Effector memory CD4-positive, alpha-beta T cell (primary cell): ENCODE measurements at regions not wholly inside any gene's neighbourhood (a gene's known extent, or its start where the extent isn't known, plus 50 kb on each side); places are given as distances from the start of the nearest gene placed in this dataset.
A peak's percentile ranks its signal among the peaks of the same experiment; 100 is the strongest.
"Not testable (repeated sequence)": the region's sequence is repeated elsewhere in the genome, so short reads cannot be mapped to it uniquely, and the experiment has no call there.

Experiments
- DNase-seq, 3 donors: peaks; one replicate each; pipeline ENCODE4 v3.0.0-alpha.2; 2020
- H3K27ac ChIP-seq: 2 replicates; pipeline ENCODE4 v1.7.0; 2013; ENCODE audit warnings: mild to moderate bottlenecking, low read length, moderate library complexity; ENCODE audit not compliant: insufficient read depth, poor library complexity, severe bottlenecking
- H3K27me3 ChIP-seq: replicated peaks from 2 replicates; pipeline ENCODE4 v1.7.0; 2013; ENCODE audit warnings: mild to moderate bottlenecking, low read length; ENCODE audit not compliant: insufficient read depth, control insufficient read depth, poor library complexity, severe bottlenecking
- H3K36me3 ChIP-seq: 2 replicates; pipeline ENCODE4 v1.7.0; 2013; ENCODE audit warnings: mild to moderate bottlenecking, low read length, moderate library complexity; ENCODE audit not compliant: control insufficient read depth, insufficient read depth
- H3K4me1 ChIP-seq: 2 replicates; pipeline ENCODE4 v1.7.0; 2013; ENCODE audit warnings: low read length, mild to moderate bottlenecking; ENCODE audit not compliant: control insufficient read depth, insufficient read depth, poor library complexity, severe bottlenecking
- H3K4me3 ChIP-seq: 2 replicates; pipeline ENCODE4 v1.7.0; 2013; ENCODE audit warnings: low read length, low read depth, mild to moderate bottlenecking; ENCODE audit not compliant: insufficient read depth, poor library complexity, severe bottlenecking
- H3K9me3 ChIP-seq: 2 replicates; pipeline ENCODE4 v1.7.0; 2013; ENCODE audit warnings: mild to moderate bottlenecking, low read length, moderate library complexity; ENCODE audit not compliant: control insufficient read depth

DNA sequence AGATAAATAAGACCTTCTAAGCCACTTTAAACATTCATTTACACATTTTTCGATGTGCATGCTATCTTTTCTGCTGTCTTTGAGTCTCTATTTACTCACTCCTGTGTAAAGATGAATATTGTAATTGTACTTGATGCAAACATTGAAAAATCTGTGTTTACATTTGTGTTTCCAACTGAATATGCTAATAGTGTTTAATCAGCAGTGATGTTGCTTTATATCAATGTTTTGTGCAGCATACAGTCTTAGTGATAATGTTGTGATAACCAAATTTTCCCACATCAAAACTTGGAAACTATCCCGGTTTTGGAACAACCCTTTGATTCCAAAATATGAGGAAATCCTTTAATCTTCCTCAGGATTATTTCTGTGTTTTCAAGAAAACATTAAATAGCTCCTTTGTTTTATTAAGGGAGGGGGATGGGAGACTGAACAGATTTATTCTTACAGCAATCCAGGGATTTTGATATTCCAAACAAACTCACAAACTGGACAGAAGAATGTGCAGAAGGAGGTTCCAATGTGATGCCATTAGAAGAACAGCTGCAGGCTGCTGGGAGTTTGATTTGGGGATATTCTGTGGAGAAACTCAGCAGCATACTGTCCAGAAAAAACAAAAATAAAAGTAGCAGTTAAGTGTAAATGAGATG lies 248.0 kb downstream of the S1PR1 start:
- no peak for DNase-seq
- Histone ChIP-seq H3K27ac (no peak overlapping the region), H3K27me3 (no peaks in the 10 kb centered on the region), H3K4me3 (no peak overlapping the region), H3K4me1 (no peaks in the 10 kb centered on the region), H3K9me3 (no peaks in the 10 kb centered on the region), H3K36me3 (no peaks in the 10 kb centered on the region)

DNA sequence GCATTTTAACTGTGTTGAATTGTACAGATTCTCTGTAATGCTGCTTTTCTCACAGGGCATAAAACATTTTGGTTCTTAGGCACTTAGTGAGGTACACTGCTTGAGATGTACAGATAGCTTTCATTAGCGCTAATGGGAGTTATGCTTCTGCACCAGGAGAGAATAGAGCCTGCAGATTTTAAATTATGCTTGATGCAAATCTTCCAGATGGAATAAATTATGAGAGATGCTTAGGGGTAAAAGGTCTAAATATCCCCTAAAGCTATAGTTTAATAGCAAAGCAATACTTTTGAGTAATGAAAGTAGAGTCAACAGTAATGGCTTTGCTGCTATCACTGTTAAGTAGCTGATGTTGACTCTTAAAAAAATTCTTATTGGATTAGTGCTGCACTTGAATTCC lies 248.9 kb downstream of the S1PR1 start:
- H3K36me3 ChIP-seq = no peaks in the 10 kb centered on the region
- H3K27ac ChIP-seq = no peak overlapping the region
- H3K4me3 ChIP-seq = no peak overlapping the region
- no peaks in the 10 kb centered on the region for H3K9me3 ChIP-seq
- DNase-seq = no peak
- no peaks in the 10 kb centered on the region for H3K27me3 ChIP-seq
- no peaks in the 10 kb centered on the region for H3K4me1 ChIP-seq

DNA sequence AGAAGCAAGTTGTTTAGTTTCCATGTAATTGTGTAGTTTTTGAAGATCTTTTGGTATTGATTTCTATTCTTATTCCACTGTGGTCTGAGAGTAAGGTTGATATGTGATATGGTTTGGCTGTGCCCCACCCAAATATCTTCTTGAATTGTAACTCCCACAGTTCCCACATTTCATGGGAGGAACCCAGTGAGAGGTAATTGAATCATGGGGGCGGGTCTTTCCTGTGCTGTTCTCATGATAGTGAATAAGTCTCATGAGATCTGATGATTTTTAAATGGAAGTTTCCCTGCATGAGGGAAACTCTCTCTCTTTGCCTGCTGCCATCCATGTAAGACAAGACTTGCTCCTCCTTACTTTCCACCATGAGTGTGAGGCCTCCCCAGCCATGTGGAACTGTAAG lies 255.3 kb downstream of the S1PR1 start:
- not testable (repeated sequence) for H3K9me3 ChIP-seq, DNase-seq, H3K27me3 ChIP-seq, H3K4me1 ChIP-seq, H3K27ac ChIP-seq, H3K36me3 ChIP-seq, H3K4me3 ChIP-seq

DNA sequence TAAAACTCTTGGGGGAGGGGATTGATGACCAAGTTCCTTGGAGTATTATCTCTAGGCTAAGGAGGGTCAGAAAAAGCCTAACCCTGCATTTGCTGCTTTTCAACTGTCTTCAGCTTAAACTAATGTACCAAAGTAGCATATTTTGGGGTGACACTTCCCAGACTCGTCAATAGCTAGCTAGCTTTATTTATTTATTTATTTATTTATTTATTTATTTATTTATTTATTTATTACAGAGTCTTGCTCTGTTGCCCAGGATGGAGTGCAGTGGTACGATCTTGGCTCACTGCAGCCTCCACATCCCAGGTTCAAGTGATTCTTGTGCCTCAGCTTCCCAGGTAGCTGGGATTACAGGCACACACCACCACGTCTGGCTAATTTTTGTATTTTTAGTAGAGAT lies 257.1 kb downstream of the S1PR1 start:
- not testable (repeated sequence) for H3K9me3 ChIP-seq, H3K27me3 ChIP-seq, DNase-seq, H3K27ac ChIP-seq, H3K36me3 ChIP-seq, H3K4me1 ChIP-seq, H3K4me3 ChIP-seq

DNA sequence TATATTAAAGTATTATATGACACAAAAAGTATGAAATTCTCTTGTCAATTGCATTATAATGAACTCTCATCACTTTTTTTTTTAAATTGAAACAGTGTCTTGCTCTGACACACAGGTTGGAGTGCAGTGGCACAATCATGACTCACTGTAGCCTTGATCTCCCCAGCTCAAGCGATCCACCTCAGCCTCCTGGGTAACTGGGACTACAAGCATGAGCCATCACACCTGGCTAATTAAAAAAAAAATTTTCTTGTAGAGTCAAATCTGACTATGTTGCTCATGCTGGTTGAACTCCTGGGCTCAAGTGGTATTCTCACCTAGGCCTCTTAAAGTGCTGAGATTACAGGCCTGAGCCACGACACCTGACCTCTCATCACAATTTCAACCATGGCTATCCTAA lies 259.3 kb downstream of the S1PR1 start:
- no peak for DNase-seq
- no peak overlapping the region for H3K27ac ChIP-seq

DNA sequence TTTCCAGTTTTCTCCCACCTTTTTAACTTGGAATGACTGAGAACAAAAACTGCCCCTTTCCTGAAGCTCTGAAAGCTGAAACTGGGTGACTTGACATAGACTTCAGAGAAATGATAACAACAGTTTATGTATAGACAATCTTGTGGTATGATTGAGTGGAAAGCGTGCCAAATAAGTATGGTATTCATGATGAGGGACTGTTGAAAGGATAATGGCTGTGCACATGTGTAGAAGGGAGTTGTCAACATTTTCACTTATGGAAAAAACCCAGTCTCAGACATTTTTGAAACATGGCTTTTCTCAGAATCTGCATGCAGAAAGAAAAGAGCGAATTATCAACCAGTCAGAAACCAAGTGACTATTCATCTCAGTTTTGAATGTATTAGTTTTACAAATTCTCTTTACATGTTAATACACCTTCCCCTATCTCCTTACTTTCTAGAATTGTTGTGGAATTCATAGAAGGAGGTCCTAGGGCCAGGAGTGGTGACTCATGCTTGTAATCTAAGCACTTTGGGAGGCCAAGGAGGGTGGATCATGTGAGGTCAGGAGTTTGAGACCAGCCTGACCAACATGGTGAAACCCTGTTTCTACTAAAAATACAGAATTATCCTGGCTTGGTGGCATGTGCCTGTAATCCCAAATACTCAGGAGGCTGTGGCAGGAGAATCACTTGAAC lies 261.2 kb downstream of the S1PR1 start:
- Histone ChIP-seq H3K27ac (no peak overlapping the region), H3K9me3 (no peaks in the 10 kb centered on the region), H3K36me3 (no peaks in the 10 kb centered on the region), H3K27me3 (no peaks in the 10 kb centered on the region), H3K4me1 (no peaks in the 10 kb centered on the region), H3K4me3 (no peak overlapping the region)
- no peak for DNase-seq

More for the DNA sequence above, 259.3 kb downstream of the S1PR1 start:
- Histone ChIP-seq H3K36me3 (no peaks in the 10 kb centered on the region), H3K27me3 (no peaks in the 10 kb centered on the region), H3K4me3 (no peak overlapping the region), H3K4me1 (no peaks in the 10 kb centered on the region), H3K9me3 (no peaks in the 10 kb centered on the region)

DNA sequence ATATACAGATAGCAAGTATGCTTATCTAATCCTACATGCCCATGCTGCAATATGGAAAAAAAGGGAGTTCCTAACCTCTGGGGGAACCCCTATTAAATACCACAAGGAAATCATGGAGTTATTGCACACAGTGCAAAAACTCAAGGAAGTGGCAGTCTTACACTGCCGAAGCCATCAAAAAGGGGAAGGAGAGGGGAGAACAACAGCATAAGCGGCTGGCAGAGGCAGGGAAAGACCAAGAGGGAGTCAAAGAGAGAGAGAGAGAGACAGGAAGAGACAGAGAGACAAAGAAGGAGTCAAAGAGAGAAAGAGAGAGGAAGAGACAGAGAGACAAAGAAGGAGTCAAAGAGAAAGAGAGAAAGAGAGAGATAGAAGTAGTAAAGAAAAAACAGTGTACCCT lies 267.3 kb downstream of the S1PR1 start:
- H3K27ac ChIP-seq, H3K4me1 ChIP-seq, H3K36me3 ChIP-seq, H3K27me3 ChIP-seq, H3K4me3 ChIP-seq, DNase-seq, H3K9me3 ChIP-seq: not testable (repeated sequence)

DNA sequence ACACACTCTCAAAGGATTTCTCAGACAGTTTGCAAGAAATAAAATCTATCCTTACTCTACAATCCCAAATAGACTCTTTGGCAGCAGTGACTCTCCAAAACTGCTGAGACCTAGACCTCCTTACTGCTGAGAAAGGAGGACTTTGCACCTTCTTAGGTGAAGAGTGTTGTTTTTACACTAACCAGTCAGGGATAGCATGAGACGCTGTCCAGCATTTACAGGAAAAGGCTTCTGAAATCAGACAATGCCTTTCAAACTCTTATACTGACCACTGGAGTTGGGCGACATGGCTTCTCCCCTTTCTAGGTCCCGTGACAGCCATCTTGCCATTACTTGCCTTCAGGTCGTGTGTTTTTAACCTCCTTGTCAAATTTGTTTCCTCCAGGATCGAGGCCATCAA lies 268.4 kb downstream of the S1PR1 start:
- not testable (repeated sequence) for H3K36me3 ChIP-seq, H3K27ac ChIP-seq, H3K4me1 ChIP-seq, H3K4me3 ChIP-seq, H3K9me3 ChIP-seq, H3K27me3 ChIP-seq, DNase-seq

DNA sequence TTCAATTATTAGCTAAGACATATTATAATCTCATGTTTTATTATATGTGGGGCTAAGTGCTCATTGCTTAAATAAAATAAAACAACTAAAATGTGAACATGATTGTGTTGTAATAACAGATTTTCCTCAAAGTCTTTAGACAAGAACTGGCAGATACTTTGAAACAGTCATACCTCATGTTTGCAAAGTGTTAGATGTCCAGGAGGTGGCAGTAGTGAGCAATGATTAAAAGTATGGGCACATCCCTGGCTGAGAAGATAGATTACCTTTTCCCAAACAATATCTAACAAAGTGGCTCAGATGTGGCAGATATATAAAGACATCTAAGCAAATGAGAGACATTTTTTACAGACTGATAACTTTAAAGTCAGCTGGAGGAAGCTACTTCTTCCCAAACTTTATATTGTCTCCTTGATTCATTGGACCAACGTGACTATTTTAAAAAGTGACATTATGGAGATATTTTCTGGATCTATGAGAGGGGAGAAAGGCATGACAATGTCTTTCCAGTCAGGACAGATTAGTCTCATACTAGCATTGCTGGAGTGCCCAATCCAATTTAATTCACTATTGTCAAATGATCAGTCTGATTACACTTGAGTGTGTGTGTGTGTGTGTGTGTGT lies 269.8 kb downstream of the S1PR1 start:
- no peaks in the 10 kb centered on the region for H3K9me3 ChIP-seq

DNA sequence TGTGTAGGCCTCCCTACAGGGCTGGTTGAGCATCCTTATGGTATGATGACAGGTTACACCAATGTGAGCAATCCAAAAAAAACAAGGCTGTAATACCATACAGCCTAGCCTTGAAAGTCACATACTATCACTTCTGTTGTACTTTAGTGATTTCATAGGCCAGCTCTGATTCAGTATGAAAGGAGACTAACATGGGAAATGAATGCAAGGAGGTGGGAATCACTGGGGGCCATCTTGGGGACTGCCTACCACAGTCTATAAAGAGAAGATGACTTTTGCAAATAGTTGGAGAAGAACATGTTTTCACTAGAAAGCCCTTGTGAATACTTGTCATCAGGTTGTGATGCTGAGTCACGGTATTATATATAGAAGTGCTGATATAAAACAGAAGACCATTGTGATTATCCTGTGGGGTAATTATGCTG lies 270.7 kb downstream of the S1PR1 start:
- no peak for DNase-seq
- Histone ChIP-seq H3K9me3 (no peaks in the 10 kb centered on the region), H3K27me3 (no peaks in the 10 kb centered on the region), H3K4me1 (no peaks in the 10 kb centered on the region), H3K27ac (no peak overlapping the region), H3K4me3 (no peak overlapping the region), H3K36me3 (no peaks in the 10 kb centered on the region)

More for the DNA sequence above, 269.8 kb downstream of the S1PR1 start:
- peak in 1 of 3 donors; percentile 6 for DNase-seq
- no peaks in the 10 kb centered on the region for H3K36me3 ChIP-seq
- H3K4me1 ChIP-seq = no peaks in the 10 kb centered on the region
- no peaks in the 10 kb centered on the region for H3K27me3 ChIP-seq
- no peak overlapping the region for H3K4me3 ChIP-seq
- H3K27ac ChIP-seq = no peak overlapping the region
